H1 (cell line): ENCODE measurements at regions not wholly inside any gene's neighbourhood (a gene's known extent, or its start where the extent isn't known, plus 50 kb on each side); places are given as distances from the start of the nearest gene placed in this dataset.
A peak's percentile ranks its signal among the peaks of the same experiment; 100 is the strongest.

Source experiments
- CTCF ChIA-PET: fragments of 300-600 bp; sonication (Branson Sonifier 250); formaldehyde crosslinking; loops from one replicate; lab custom pipeline; 2021; ENCODE audit not compliant: partially characterized antibody; lab: Charles Lee
- POLR2A ChIA-PET: fragments of 300-600 bp; sonication (Branson Sonifier 250); formaldehyde crosslinking; loops from one replicate; lab custom pipeline; 2021; ENCODE audit warnings: inconsistent platforms; ENCODE audit not compliant: partially characterized antibody; lab: Charles Lee
- DNase-seq, 2 experiments: peaks; one replicate each; pipeline versions ENCODE4 v3.0.0 to v3.0.0-alpha.2; 2010 to 2022; ENCODE audit warnings: low spot score in 2 of 2, low read depth in 1 of 2, mixed read lengths in 1 of 2
- FAIRE-seq: peaks from 2 replicates; lab custom pipeline; 2011; peaks lifted over from hg19 to GRCh38; lab: Jason Lieb, UNC
- H2AFZ ChIP-seq: 2 replicates; pipeline ENCODE4 v1.8.1; 2012; ENCODE audit warnings: low read length, inconsistent platforms
- H2AK5ac ChIP-seq: 2 replicates; pipeline ENCODE4 v1.6.1; 2013; ENCODE audit warnings: low read depth, low read length
- H2BK120ac ChIP-seq: replicated peaks from 2 replicates; pipeline ENCODE3; 2013; ENCODE audit warnings: low read depth, low read length, inconsistent platforms
- H2BK12ac ChIP-seq: 2 replicates; pipeline ENCODE4 v1.6.1; 2013; ENCODE audit warnings: low read depth, low read length
- H2BK15ac ChIP-seq: 2 replicates; pipeline ENCODE4 v1.6.1; 2013; ENCODE audit warnings: low read length
- H2BK20ac ChIP-seq: 2 replicates; pipeline ENCODE4 v1.6.1; 2013; ENCODE audit warnings: low read length
- H2BK5ac ChIP-seq: 2 replicates; pipeline ENCODE4 v1.6.1; 2013; ENCODE audit warnings: low read depth, low read length
- H3K14ac ChIP-seq: 2 replicates; pipeline ENCODE4 v1.6.1; 2013; ENCODE audit warnings: inconsistent platforms; ENCODE audit not compliant: insufficient read length
- H3K18ac ChIP-seq: 2 replicates; pipeline ENCODE4 v1.6.1; 2013; ENCODE audit warnings: low read length; ENCODE audit errors: extremely low read depth
- H3K23ac ChIP-seq: 2 replicates; pipeline ENCODE4 v1.6.1; 2013; ENCODE audit warnings: inconsistent platforms; ENCODE audit not compliant: insufficient read length
- H3K23me2 ChIP-seq: 2 replicates; pipeline ENCODE4 v1.6.1; 2013; ENCODE audit warnings: low read depth, low read length
- H3K27ac ChIP-seq: 2 replicates; pipeline ENCODE4 v1.6.1; 2011; ENCODE audit warnings: low read depth, low read length, inconsistent platforms
- H3K27me3 ChIP-seq, 4 experiments: replicated peaks in 1 of 4; 1 replicate in 1 of 4; 2 replicates in 3 of 4; pipeline versions ENCODE4 v1.6.1 to v1.8.1; 2011 to 2013; ENCODE audit warnings: low read length in 3 of 4, mild to moderate bottlenecking in 3 of 4, inconsistent platforms in 2 of 4, mixed read lengths in 2 of 4, moderate library complexity in 1 of 4; ENCODE audit not compliant: control insufficient read depth in 3 of 4, insufficient read depth in 3 of 4; ENCODE audit errors: extremely low read depth in 1 of 4
- H3K36me3 ChIP-seq, 4 experiments: 2 replicates each; pipeline versions ENCODE4 v1.6.1 to v1.8.1; 2011 to 2013; ENCODE audit warnings: mild to moderate bottlenecking in 4 of 4, low read length in 3 of 4, moderate library complexity in 2 of 4, control low read depth in 1 of 4, inconsistent platforms in 1 of 4; ENCODE audit not compliant: insufficient read depth in 4 of 4, control insufficient read depth in 2 of 4
- H3K4ac ChIP-seq: replicated peaks from 2 replicates; pipeline ENCODE3; 2013; ENCODE audit warnings: low read length, low read depth, mixed read lengths, inconsistent platforms; ENCODE audit not compliant: insufficient read length
- H3K4me1 ChIP-seq, 4 experiments: replicated peaks in 1 of 4; 1 replicate in 1 of 4; 2 replicates in 3 of 4; pipeline versions ENCODE4 v1.6.1 to v1.8.1; 2011 to 2013; ENCODE audit warnings: low read length in 3 of 4, inconsistent platforms in 2 of 4, mixed read lengths in 1 of 4; ENCODE audit not compliant: insufficient read depth in 4 of 4, control insufficient read depth in 3 of 4
- H3K4me2 ChIP-seq, 2 experiments: 2 replicates each; pipeline versions ENCODE4 v1.6.1 to v1.8.1; 2011 to 2013; ENCODE audit warnings: low read depth in 2 of 2, low read length in 2 of 2, control low read depth in 1 of 2, inconsistent platforms in 1 of 2, mild to moderate bottlenecking in 1 of 2; ENCODE audit not compliant: insufficient read depth in 1 of 2
- H3K4me3 ChIP-seq, 4 experiments: fragments of 200-600, 300-600 bp in 1 of 4; sonication (generic), shearing (Covaris generic), sonication (Bioruptor Twin) in 1 of 4; 2 replicates each; pipeline versions ENCODE4 v1.5.1 to v1.8.1; 2011 to 2016; ENCODE audit warnings: low read length in 4 of 4, low read depth in 3 of 4, control low read depth in 2 of 4, inconsistent platforms in 2 of 4, mild to moderate bottlenecking in 2 of 4, mixed read lengths in 1 of 4, moderate library complexity in 1 of 4; ENCODE audit not compliant: insufficient read depth in 2 of 4; ENCODE audit errors: extremely low read depth in 1 of 4
- H3K56ac ChIP-seq: replicated peaks from 2 replicates; pipeline ENCODE3; 2013; ENCODE audit warnings: low read depth, mild to moderate bottlenecking, mixed read lengths, low read length, inconsistent platforms; ENCODE audit not compliant: insufficient read length
- H3K79me1 ChIP-seq: 2 replicates; pipeline ENCODE4 v1.6.1; 2013; ENCODE audit warnings: low read depth, low read length, control low read depth
- H3K79me2 ChIP-seq, 2 experiments: 2 replicates each; pipeline versions ENCODE4 v1.6.1 to v1.8.1; 2012 to 2013; ENCODE audit warnings: low read length in 2 of 2, mild to moderate bottlenecking in 2 of 2, inconsistent platforms in 1 of 2; ENCODE audit not compliant: insufficient read depth in 2 of 2, control insufficient read depth in 1 of 2
- H3K9ac ChIP-seq, 4 experiments: replicated peaks in 1 of 4; 1 replicate in 1 of 4; 2 replicates in 3 of 4; pipeline versions ENCODE4 v1.6.1 to v1.8.1; 2011 to 2013; ENCODE audit warnings: low read depth in 3 of 4, low read length in 3 of 4, control low read depth in 2 of 4, mild to moderate bottlenecking in 2 of 4, moderate library complexity in 2 of 4, inconsistent platforms in 1 of 4; ENCODE audit errors: extremely low read depth in 1 of 4
- H3K9me3 ChIP-seq, 2 experiments: 2 replicates each; pipeline versions ENCODE4 v1.6.1 to v1.8.1; 2012 to 2013; ENCODE audit warnings: mild to moderate bottlenecking in 2 of 2, moderate library complexity in 2 of 2, control low read depth in 1 of 2, inconsistent platforms in 1 of 2, low read depth in 1 of 2, low read length in 1 of 2, mixed read lengths in 1 of 2; ENCODE audit not compliant: insufficient read depth in 2 of 2
- H4K20me1 ChIP-seq, 2 experiments: replicated peaks in 1 of 2; 2 replicates each; pipeline versions ENCODE3 to v1.8.1; 2011 to 2013; ENCODE audit warnings: inconsistent platforms in 2 of 2, low read length in 2 of 2, mild to moderate bottlenecking in 1 of 2; ENCODE audit not compliant: insufficient read depth in 2 of 2, control insufficient read depth in 1 of 2
- H4K5ac ChIP-seq: 2 replicates; pipeline ENCODE4 v1.6.1; 2013; ENCODE audit warnings: low read length, low read depth, mixed read lengths, inconsistent platforms; ENCODE audit not compliant: insufficient read length
- H4K8ac ChIP-seq: 2 replicates; pipeline ENCODE4 v1.8.0; 2013; ENCODE audit warnings: mild to moderate bottlenecking, moderate library complexity, low read length, inconsistent platforms; ENCODE audit not compliant: insufficient read depth; ENCODE audit errors: extremely low read depth
- H4K91ac ChIP-seq: replicated peaks from 2 replicates; pipeline ENCODE3; 2013; ENCODE audit warnings: low read length, mixed read lengths, inconsistent platforms; ENCODE audit not compliant: insufficient read length
- CEBPB ChIP-seq: IDR thresholded peaks from 2 replicates; pipeline ENCODE4 v1.6.1; 2012; ENCODE audit warnings: low read depth, low read length
- CTBP2 ChIP-seq: IDR thresholded peaks from 2 replicates; pipeline ENCODE4 v1.7.0; 2011; ENCODE audit warnings: borderline replicate concordance, mild to moderate bottlenecking, moderate library complexity, mixed read lengths, low read length; ENCODE audit not compliant: insufficient read depth, insufficient read length
- EZH2 ChIP-seq: fragments of 200-600 bp; sonication (generic); IDR thresholded peaks from 2 replicates; pipeline ENCODE4 v1.7.1; 2012; ENCODE audit warnings: low read depth, mild to moderate bottlenecking, moderate library complexity, low read length, inconsistent platforms; ENCODE audit not compliant: severe bottlenecking
- JUND ChIP-seq: IDR thresholded peaks from 2 replicates; pipeline ENCODE4 v1.6.1; 2011; ENCODE audit warnings: mild to moderate bottlenecking, improper control_type of control experiment, low read length
- NANOG ChIP-seq: IDR thresholded peaks from 2 replicates; pipeline ENCODE4 v1.6.1; 2011; ENCODE audit warnings: low read length, low read depth, mild to moderate bottlenecking, inconsistent platforms; ENCODE audit not compliant: insufficient read depth, poor library complexity, severe bottlenecking
- PHF8 ChIP-seq: fragments of 200-600 bp; sonication (generic); conservative IDR thresholded peaks from 2 replicates; pipeline ENCODE4 v1.7.1; 2012; ENCODE audit warnings: low read depth, mild to moderate bottlenecking, inconsistent platforms, low read length, moderate library complexity
- POLR2AphosphoS5 ChIP-seq: IDR thresholded peaks from 2 replicates; pipeline ENCODE4 v1.6.1; 2011; ENCODE audit warnings: low read depth, low read length
- SAP30 ChIP-seq: fragments of 300-600 bp; sonication (generic); IDR thresholded peaks from 2 replicates; pipeline ENCODE4 v1.7.1; 2012; ENCODE audit warnings: low read length, moderate library complexity, mild to moderate bottlenecking, inconsistent platforms; ENCODE audit not compliant: insufficient read depth, insufficient replicate concordance
- SIX5 ChIP-seq: IDR thresholded peaks from 2 replicates; pipeline ENCODE4 v1.6.1; 2011; ENCODE audit warnings: mild to moderate bottlenecking, low read depth, low read length
- SRF ChIP-seq: IDR thresholded peaks from 2 replicates; pipeline ENCODE4 v1.6.1; 2011; ENCODE audit warnings: mild to moderate bottlenecking, low read depth, low read length, moderate library complexity
- TCF12 ChIP-seq: IDR thresholded peaks from 2 replicates; pipeline ENCODE4 v1.6.1; 2011; ENCODE audit warnings: low read depth, mild to moderate bottlenecking, low read length
- YY1 ChIP-seq: IDR thresholded peaks from 2 replicates; pipeline ENCODE4 v1.6.1; 2011; ENCODE audit warnings: low read depth, mild to moderate bottlenecking, low read length
- WGBS, 2 experiments: shearing (Covaris generic) in 1 of 2; methylation state at CpG; one replicate each; pipeline versions ENCODE4 v1.1.6 to v1.1.7; 2013 to 2015; ENCODE audit warnings: low lambda C conversion rate in 2 of 2, mixed read lengths in 2 of 2, inconsistent platforms in 1 of 2, low coverage in 1 of 2, missing lambda C conversion rate in 1 of 2; ENCODE audit not compliant: insufficient replicate concordance in 2 of 2, insufficient coverage in 1 of 2, insufficient read length in 1 of 2; ENCODE audit errors: extremely low coverage in 1 of 2, missing lambda C conversion rate in 1 of 2; 5-methylcytosine and 5-hydroxymethylcytosine counted together
- TF ChIP-seq, protein P1 (sequence below): IDR thresholded peaks from 2 replicates; pipeline ENCODE4 v1.6.1; 2012; ENCODE audit warnings: low read length, inconsistent platforms

DNA sequence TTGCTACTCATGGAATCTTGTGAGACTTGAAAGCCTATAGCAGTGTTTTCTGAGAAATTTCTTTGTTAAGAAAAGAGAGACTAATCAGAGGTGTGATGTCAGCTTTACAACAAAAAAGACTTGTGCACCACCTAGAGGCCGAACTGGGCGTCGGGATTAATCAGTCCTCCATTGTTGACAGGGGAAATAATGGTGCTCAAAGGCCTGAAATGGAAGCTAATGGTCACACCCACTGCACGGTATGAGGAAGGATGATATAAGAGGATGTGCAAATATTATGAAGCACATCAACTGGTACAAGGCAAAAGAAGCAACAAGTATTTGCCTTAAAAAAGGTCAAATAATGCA, 480.2 kb upstream of the MIR17HG start:
- H4K8ac ChIP-seq: no peak overlapping the region
- H3K4me3 ChIP-seq: no peak overlapping the region
- no peak overlapping the region for H4K91ac ChIP-seq
- H3K4me2 ChIP-seq: no peak overlapping the region
- H3K9ac ChIP-seq: no peak overlapping the region
- POLR2A ChIA-PET: no interaction called here
- CTCF ChIA-PET: interaction anchor here (0.5 to 2.6 kb wide), 45 partner anchors 9 to 1754 kb away, joined by 3 to 18 read pairs (median 4); no protein-coding TSS in a partner anchor
- H2AK5ac ChIP-seq: no peak overlapping the region
- no peak overlapping the region for H3K14ac ChIP-seq
- FAIRE-seq (peak; percentile 60), DNase-seq (peak; percentile 39 to 80)
- no peak overlapping the region for H2BK12ac ChIP-seq
- no peak overlapping the region for H3K18ac ChIP-seq
- no peak overlapping the region for H2AFZ ChIP-seq
- H3K36me3 ChIP-seq: no peaks in the 10 kb centered on the region
- no peaks in the 10 kb centered on the region for H4K20me1 ChIP-seq
- no peak overlapping the region for H2BK5ac ChIP-seq
- H3K23ac ChIP-seq: no peak overlapping the region
- no peak overlapping the region for H3K27ac ChIP-seq
- no peak overlapping the region for H3K4ac ChIP-seq
- H3K27me3 ChIP-seq: no peaks in the 10 kb centered on the region
- WGBS, 2 experiments: 11% methylated on average over 4 of the region's 4 CpGs; no CpG with 5 or more reads in 1 of the 2 experiments
- H3K4me1 ChIP-seq: peaks cover 0 to under 1% (median 0%) of the 10 kb centered on the region in 4 experiments; a peak in 1 of 7 replicates
- H3K23me2 ChIP-seq: no peaks in the 10 kb centered on the region; the same call in 1 of the 2 replicates
- no peaks in the 10 kb centered on the region for H3K9me3 ChIP-seq
- H3K79me2 ChIP-seq: no peaks in the 10 kb centered on the region
- H3K56ac ChIP-seq: no peak overlapping the region
- H2BK20ac ChIP-seq: no peak overlapping the region
- no peak overlapping the region for H2BK120ac ChIP-seq
- H4K5ac ChIP-seq: no peak overlapping the region
- no peaks in the 10 kb centered on the region for H3K79me1 ChIP-seq
- H2BK15ac ChIP-seq: no peak overlapping the region
- TF ChIP-seq CEBPB: no peak
- no peak for TF ChIP-seq CTBP2
- 0 out of 2 replicates have a peak, but pooled peaks have one; percentile 16 for TF ChIP-seq JUND
- no peak for TF ChIP-seq EZH2
- TF ChIP-seq, protein P1, sequence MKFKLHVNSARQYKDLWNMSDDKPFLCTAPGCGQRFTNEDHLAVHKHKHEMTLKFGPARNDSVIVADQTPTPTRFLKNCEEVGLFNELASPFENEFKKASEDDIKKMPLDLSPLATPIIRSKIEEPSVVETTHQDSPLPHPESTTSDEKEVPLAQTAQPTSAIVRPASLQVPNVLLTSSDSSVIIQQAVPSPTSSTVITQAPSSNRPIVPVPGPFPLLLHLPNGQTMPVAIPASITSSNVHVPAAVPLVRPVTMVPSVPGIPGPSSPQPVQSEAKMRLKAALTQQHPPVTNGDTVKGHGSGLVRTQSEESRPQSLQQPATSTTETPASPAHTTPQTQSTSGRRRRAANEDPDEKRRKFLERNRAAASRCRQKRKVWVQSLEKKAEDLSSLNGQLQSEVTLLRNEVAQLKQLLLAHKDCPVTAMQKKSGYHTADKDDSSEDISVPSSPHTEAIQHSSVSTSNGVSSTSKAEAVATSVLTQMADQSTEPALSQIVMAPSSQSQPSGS: peak; percentile 73; the same call in 1 of the 2 replicates
- TF ChIP-seq POLR2AphosphoS5: no peak
- no peak for TF ChIP-seq NANOG
- TF ChIP-seq SIX5: no peak
- TF ChIP-seq YY1: peak; percentile 82
- no peak for TF ChIP-seq PHF8
- no peak for TF ChIP-seq SRF
- TF ChIP-seq TCF12: no peak
- TF ChIP-seq SAP30: no peak
